NCI-H2107 treated with DMSO at 0.1 percent for 48 hours (cell line): ENCODE measurements at regions not wholly inside any gene's neighbourhood (a gene's known extent, or its start where the extent isn't known, plus 50 kb on each side); places are given as distances from the start of the nearest gene placed in this dataset.
"Not testable (repeated sequence)": the region's sequence is repeated elsewhere in the genome, so short reads cannot be mapped to it uniquely, and the experiment has no call there.

ENCODE experiments used
- DNase-seq: peaks from one replicate; lab custom pipeline; 2025; ENCODE audit not compliant: unreplicated experiment; lab: John Stamatoyannopoulos, UW

DNA sequence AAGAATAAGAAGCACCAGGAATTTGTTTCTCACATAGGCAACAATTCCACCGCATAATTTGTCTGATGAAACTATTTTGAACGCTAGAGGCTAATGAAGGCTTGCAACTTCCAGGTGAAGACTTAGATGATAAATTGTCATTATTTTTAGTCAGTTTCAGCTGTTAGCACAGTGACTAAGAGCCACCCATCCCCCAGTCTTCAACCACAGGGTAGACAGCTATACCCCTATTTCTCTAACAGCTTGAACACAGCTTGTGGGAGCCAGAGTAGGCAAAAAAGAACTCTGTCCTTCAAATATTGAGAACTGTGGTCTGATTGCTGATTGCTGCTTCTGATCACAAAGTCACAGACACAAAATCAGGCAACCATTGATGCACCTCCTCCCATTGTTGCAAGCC is 1124.8 kb upstream of the PRR20A start:
- no peak for DNase-seq

DNA sequence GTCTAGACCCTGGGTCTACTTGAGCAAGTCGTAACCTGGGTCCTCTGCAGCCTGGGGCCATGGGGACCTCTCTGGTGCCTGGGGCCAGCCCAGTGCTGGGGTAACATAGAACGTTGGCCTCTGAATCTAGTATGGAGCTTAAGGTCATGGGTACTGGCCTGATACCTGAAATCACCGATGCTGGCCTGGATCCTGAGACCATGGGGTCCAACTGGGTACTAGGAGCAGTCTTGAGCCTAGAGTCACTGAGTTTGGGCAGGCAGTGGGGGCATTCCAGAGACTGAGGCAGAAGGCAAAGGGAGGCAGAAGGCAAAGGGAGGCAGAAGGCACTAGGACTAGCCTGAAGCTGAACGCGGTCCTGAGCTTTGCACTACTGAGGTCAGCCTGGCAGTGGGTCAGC is 1121.1 kb upstream of the PRR20A start:
- DNase-seq = no peak

DNA sequence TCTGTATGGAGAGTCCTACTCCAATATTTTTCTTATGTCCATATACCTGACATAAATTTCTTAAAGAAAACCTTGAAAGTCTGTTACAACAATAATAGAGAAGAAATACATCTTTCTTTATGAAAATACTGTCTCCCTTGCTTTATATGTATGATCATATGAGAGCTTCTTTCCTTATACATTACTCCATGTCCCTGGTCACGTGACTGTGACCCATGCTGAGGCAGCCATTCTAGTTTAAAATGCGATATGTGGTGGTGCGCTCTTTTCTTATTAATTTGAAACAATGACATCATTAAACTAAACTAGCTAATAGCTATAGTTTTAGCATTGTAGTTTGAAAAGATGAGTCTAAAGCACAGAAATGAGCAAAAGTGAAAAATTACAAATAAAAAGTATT is 1120.3 kb upstream of the PRR20A start:
- no peak for DNase-seq

DNA sequence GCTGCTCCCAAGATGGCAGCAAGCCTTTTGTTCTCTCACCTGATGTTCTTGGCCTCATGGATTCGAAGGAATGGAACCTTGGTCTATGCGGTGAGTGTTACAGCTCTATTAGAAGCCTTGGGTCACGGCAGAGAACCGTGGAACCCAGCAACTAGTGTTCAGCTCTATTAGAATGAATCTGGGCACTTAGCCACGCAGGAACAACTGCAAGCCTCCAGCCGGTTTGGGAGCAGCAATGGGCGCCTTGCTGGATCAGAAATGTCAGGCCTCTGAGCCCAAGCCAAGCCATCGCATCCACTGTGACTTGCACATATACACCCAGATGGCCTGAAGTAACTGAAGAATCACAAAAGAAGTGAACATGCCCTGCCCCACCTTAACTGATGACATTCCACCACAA is 1100.7 kb upstream of the PRR20A start:
- DNase-seq = no peak

DNA sequence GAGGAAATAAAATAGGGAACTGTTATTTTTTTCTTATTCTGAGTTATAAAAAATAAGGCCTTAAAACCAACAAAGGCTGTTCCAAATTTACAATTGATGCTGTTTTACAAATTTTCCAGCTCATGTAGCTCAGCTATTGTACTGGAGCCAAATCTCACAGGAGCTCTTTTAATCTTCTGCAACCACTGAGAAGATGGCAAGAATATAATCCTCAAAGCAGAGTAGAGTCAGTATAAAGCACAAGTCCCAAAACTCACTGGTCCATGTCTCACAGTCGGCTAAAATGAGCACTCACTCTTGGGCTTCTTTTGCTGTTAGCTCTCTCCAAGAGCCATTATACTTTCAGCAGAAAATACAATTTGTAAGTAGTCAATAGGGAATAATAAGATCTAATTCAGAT is 1074.4 kb upstream of the PRR20A start:
- no peak for DNase-seq

DNA sequence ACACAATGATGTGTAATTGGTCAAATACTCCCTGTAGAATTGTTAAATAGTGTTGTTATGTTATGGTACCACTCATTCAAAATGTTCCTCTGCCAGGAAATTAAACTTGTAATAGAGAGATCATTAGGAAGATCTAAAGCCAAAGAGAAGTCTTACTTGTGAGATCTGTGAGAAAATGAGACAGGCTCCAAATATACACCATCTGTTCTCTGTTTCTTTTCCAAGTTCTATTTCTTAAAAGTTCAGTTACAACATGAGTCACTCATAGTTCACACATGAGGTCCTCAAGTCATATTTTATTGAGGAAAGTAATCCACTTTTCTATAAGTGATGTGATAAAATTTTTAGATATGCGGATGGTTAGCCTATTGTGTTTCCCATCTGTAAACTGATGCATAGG is 1038.1 kb upstream of the PRR20A start:
- no peak for DNase-seq

DNA sequence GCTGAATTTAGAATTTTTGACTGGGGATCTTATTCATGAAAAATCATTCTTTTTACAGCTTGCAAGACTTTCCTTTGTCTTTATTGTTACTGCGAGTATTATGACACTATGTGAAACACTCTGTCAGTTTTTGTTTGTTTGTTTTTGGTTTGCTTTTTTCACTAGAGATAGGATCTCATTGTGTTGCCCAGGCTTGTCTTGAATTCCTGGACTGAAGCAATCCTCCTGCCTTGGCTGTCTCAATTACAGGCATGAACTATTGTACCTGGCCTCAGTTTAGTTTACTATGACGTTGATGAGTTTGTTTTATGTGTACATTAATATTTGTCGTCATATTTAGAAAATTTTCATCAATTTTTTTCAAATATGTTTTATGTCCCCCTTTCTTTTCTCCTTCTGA is 1030.0 kb upstream of the PRR20A start:
- DNase-seq = no peak

DNA sequence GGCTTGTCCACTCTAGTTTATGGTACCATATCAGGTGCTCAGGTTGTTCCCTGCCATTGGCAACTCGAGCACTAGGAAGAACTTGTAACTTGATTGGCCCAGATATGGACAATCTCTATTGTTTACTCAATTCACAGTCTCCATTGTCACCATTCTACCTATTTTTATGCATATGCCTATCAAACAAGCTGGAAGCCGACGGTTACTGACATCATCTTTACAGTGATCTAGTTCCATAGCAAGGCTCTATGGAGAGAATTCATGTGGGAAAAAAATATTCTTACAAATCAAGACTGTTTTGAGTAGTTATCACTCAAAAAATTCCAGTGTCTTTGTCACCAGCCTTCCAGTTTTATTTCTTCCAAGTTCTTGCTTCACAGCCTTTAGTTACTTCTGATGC is 1006.2 kb upstream of the PRR20A start:
- no peak for DNase-seq

DNA sequence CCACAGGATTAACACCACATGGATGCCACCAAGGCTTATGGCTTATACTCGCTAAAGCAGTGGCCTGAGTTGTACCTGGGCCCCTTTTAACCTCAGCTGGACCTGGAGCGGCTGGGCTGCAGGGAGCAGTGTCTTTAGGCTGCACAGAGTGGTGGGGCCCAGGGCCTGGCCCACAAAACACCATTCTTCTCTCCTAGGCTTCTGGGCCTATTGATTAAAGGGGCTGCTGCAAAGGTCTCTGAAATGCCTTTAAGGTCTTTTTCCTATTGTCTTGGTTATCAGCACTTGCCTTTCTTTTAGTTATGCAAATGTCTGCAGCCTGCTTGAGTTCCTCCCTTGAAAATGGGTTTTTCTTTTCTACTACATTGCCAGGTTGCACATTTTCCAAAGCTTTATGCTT is 973.9 kb upstream of the PRR20A start:
- DNase-seq = no peak

DNA sequence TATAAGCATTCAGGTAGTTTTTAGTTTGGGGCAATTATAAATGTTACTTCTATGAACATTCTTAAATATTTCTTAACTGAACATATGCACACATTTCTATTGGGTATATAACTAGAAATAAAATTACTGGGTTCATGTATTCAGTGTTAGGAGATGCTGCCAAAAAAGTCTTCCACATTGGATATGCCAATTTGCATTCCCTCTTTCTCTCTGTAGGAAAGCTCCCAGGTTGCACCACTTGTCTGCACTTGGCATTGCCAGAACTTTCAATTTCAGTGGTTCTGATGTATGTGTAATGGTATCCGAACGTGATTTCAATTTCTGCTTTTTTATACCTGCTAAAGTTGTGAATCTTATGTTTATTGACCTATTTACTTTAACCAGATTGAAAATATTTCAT is 972.1 kb upstream of the PRR20A start:
- no peak for DNase-seq

DNA sequence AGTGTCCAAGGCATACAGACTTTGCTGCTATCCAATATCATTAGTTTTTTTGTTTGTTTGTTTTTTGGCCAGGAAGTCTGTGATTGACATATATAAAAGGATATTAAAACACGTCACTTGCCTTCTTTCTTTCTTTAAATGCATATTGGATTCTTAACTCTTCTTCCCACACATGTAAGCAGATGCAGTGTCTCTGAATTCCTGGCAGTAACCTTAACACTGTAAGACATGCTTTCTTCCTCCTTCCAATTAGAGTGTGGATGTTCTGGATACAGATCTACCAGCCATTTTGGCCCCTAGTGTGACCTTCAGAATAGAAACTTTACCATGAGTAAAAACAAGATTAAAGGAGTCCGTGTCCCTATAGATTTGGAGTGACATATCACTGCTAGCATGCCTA is 967.4 kb upstream of the PRR20A start:
- DNase-seq = no peak

DNA sequence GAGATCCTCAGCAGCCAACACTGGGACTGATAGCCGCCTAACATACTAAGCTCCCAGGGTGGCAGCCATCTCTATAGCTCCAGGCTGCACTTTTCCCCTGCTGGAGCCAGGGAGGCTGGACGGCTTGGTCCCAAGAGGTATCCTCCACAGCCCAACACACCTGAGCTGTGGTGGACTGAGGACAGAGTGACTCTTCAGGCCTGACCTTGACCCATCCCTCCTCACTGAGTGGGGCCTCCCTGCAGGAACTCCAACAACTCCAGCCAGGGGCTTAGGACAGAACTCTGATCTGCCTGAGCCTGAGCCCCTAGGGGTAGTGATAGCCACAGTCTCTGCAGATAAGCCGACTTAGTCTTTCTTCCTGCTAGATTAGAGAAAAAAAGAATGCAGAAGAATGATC is 958.1 kb upstream of the PRR20A start:
- DNase-seq = no peak

DNA sequence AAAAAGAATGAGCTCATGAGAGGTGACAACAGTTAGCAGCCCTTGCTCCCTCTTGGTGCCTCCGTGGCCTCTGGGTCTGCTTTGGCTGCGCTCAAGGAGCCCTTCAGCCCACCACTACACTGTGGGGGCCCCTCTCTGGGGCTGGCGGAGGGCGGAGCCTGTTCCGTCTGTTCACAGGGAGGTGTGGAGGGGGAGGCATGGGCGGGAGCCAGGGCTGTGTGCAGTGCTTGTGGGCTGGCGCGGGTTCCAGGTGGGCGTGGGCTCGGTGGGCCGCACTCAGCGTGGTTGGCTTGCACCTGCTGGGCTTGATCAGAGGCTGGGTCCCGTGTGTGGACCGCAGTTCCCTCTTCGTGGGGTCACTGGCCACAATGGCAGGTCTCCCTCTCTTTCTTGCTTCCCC is 953.4 kb upstream of the PRR20A start:
- DNase-seq = no peak

DNA sequence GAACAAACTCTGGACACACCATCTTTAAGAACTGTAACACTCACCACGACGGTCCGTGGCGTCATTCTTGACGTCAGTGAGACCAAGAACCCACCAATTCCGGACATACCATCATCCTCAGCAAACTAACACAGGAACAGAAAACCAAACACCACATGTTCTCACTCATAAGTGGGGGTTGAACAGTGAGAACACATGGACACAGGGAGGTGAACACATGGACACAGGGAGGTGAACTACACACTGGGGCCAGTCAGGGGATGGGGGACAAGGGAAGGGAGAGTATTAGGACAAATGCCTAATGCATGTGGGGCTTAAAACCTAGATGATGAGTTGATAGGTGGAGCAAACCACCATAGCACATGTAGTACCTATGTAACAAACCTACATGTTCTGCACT is 952.1 kb upstream of the PRR20A start:
- not testable (repeated sequence) for DNase-seq

DNA sequence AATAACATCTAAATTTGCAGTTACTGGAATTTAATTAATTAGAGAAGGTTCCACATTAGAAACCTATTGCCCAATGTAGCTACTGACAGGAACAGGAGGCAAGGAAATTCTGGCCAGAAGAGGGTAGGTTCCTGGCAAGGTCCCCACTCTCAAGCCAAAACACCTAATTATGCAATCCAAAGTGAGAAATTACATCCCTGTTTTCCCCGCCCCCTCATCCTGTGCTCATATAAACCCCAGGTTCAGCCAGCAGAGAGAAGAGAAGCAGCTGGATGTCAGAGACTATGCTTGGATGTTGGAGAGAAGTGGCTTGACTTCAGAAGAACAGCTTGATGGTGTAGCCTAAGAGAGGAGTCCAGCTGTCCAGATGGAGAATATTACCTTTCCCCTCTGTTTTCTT is 951.3 kb upstream of the PRR20A start:
- DNase-seq = no peak

DNA sequence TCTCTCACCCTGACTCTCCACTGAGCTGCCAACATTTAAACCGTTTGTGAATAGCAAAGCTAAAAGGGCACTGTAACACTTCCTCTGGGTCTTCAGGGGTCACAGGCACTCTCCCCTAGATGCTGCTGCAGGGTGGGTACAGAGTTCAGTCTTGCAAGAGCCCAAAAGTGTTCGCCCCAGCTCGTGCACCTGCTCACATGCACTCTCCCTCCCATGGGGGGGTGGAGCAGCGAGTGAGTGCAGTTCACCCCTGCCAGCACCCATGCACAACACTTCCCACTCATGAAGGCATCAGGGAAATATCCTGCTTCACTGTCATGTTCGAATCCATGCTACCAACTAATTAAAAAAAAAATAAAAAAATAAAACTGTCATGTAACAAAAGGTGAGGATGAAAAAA is 950.7 kb upstream of the PRR20A start:
- DNase-seq = no peak

DNA sequence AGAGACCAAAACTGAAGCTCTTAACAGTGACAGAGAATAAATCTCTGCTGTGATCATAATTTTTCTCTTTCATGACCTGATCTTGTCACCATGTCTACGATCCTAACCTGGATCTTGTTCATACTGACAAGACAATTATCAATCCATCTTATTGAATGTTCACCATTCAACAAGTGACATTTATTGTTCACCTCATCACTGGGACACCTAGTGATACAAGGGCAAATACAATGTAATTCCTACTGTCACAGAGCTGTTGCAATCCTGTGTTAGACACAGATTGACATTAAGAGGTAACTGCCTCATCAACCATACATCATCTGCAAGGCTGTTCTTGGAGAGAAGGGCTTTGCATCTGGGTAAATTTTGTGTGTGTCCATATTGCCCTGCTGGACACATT is 942.4 kb upstream of the PRR20A start:
- no peak for DNase-seq

DNA sequence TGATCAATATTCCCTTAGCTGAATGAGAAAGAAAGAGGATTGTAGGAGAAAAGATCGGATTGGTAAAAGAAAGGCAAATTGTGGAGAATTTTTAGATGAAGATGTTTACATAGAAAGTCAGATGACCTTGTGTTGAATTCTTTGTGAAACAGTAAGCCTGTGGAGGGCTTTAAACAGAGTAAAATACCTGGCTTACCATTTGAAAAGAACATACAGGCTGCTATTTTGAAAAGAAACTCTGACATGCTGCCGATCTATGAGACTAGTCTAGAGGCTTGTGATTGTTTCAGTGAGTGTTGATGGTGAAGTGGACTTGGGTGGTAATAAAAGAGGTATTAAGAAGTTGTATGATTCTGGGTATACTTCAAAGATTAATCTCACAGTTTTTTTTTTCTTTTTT is 938.9 kb upstream of the PRR20A start:
- no peak for DNase-seq

DNA sequence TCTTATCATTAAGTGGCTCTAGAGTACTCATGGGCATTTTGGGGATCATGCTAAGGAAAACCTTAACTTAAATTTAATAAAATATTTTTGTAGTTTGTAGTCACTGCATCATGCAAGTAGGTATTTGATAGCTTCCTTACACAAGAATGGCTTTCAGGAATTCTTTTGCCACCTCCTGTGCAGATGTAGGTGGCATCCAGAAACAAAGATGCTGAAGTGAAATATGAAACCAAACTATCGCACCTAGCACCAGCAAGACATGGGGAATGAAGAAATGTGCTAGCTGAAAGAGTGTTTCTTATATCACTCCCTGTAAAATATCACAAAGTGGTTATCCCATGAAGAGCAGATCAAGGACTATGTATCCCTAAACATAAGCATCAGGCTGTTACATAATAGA is 924.5 kb upstream of the PRR20A start:
- DNase-seq = no peak

DNA sequence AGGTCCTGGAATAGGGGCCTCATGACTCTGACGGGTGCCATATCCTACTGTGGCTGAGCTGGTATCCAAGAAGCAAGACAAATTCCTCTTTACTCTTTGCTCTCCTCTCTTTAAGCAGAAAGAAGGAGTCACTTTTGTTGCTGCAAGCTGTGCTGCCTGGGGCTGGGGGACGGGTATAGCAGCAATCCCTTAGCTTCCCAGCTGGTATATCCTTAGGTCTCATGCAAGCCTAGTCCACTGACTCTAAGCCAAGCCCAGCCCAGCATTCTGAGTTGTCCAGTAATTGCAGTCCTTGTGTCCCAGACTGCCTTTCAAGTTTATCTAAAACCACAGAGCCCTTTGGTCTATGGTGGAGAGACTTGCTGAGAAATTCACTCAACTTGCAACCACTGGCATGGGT is 893.0 kb upstream of the PRR20A start:
- no peak for DNase-seq

DNA sequence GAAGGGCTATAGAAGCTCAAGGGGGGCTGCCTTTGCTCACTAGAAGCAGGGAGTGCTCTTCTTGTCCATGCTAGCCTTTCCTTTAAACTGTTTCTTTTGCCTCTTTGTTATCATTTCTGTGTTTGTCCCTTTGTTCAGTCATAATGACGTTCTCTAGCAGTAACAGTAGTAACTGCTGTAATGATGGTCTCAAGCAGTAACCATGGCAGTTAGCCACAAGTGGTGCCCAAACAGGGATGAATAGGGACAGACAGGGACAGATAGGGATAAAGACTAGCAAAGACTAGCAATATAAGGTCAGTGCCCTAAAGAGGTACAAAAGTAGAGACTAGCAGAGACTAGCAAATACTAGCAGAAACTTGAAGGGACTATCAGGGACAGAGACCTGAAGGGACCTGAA is 869.0 kb upstream of the PRR20A start:
- DNase-seq = no peak

DNA sequence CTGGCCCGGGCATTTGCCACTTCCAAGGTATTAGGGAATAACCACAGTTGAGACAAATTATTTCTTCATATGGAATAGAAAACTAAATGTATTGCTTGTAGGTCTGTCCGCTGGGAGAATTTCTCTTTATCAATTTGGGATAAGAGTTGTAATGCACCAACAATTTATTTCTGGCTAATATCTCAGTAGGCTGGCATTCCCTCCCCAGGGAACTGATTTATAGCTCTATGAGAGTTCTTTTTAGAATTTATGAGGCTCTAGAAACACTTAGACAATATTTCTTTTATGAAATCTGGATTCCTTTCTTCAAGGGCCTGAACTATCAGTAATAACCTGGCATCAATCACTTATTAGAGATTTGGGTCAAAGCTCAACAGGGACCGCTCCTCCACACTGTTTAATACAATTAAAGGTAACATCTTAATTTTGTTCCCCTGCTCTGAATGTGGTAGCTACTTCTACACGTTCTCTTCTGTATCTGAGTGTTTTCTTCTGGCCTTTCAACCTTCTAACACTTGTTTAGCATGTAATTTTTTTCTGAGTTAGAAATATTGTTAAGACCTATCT is 857.4 kb upstream of the PRR20A start:
- no peak for DNase-seq

DNA sequence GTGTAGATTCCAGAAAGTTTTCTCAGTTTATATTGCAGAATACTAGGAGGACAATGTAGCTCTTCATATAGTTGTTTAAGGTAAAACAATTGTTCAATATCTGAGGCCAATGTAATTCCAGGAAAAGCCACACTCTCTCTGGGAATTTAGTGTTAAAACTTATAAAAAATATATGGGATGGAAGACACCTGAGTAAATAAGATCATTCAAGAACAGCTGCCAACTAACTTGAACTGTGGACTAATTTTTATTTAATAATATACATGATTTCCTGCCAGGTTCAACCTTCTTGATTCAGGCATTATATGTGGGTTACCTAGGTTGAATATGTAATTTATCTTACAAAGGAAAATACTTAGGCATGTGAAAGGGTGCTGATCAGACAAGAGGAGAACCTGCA is 841.1 kb upstream of the PRR20A start:
- no peak for DNase-seq

DNA sequence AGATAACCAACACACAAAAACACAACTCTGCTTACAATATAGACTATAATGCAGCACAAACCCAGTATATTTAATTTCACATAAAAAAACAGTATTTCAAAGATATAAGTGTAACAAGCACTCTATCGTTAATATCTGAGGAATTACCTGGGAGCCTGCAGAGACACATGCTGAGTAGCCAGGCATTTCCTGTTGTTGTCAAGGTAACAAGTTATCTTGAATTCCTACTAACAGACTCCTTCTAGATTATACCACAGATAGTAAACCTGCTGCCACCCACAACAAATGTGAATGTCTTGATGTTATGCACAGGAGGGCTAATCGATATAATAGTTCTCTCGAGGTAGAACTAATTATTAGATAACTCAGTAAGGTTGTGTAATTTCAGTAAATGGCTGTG is 826.0 kb upstream of the PRR20A start:
- DNase-seq = no peak
